ENCODE measurements at regions not wholly inside any gene's neighbourhood (a gene's known extent, or its start where the extent isn't known, plus 50 kb on each side); places are given as distances from the start of the nearest gene placed in this dataset.

- DNase-seq (ENCODE audit: low spot score), result no peak
Measured at GRCh38 chr5:133686566-133686965, 74.2 kb upstream of the FSTL4 start.

- DNase-seq (ENCODE audit: low spot score), result no peak
Measured at GRCh38 chr5:133685402-133686018, 73.2 kb upstream of the FSTL4 start.

DNA sequence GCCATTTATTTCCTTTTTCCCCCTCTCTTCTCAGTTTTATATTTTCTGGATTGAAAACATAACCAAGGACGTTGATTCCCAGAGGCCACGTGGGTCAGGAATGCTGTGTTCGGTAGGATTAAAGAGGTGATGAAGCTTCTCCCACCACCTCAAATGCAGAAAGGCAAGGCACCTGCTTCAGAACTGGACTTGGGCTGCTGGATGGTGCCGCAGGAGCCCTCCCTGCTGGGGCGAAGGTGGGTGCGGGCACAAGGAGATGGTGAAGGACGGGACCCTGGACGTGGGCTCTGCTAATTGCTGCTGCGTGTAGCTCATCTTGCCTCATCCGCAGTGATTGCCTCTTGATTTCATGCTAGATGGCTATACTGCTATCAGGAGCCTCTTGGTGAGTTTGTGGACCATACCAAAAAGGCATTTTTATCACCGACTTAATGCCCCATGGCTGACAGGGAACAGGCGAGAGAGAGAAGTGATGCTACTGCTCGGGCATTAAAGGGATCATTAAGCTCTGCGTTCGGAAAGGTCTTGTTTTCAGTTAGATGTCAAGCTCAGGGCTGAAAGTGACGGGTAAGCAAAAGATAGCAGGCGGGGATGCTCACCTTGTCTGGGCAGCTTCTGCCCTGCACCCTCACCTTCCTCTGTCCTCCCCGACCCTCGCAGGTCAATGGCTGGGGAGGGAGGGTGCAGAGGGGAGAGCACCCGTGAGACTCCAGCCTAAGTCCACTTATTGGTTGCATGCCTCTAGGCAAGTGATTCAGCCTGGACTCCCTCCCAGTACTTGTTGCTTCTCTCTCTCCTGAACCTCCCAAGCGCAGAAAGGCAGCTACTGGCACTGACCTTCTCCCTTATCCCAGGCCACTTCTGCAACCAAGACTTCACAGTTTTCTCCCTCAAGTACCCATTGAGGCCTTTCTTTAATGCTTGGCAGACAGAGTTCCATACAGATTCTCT is 71.6 kb upstream of the FSTL4 start:
- DNase-seq (ENCODE audit: low spot score), result no peak

DNA sequence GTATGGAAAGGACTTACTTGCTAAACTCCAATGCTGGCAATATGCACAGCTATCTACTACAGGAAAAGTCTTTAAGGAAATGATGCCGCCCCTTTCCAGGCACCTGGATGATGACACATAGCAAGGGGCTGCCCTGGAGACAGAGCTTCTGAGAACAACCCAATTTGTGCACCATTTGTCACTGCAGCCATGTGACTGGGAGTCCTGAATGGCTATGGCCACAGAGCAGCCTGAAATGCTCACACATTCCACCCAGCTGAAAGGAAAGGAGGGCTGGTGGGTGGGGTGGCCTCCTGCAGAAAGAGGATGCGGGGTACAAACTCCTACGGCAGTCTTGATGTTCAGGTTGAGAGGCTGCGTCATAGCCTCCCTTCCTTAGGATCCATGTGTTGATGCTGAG is 70.1 kb upstream of the FSTL4 start:
- DNase-seq (ENCODE audit: low spot score), result no peak

GRCh38 chr5:133681896-133682295 is 69.6 kb upstream of the FSTL4 start:
- DNase-seq (ENCODE audit: low spot score), result no peak

- no peak for DNase-seq (ENCODE audit: low spot score)
Measured at GRCh38 chr5:133680830-133681565, 68.7 kb upstream of the FSTL4 start.

DNA sequence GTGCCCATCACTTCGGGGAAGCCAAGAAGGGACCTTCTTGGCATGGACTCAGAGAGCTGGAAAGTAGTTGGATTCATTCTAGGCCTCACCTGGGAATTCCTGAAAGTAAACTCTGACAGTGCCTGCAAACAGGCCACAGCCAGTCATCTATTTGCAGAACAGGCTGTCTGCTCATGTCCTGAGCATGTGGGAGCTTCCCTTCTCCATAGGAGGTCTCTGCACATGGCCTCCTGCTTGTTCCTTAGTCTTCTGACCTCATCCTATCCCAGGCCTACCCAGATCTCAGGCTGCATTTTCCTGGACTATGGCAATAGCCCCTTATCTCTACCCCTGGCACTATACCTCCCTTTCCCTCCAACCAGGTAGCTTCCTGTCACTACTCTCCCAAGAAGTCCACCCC is 67.2 kb upstream of the FSTL4 start:
- DNase-seq (ENCODE audit: low spot score), result no peak

- DNase-seq (ENCODE audit: low spot score), result no peak
Measured at GRCh38 chr5:133675376-133676154, 63.2 kb upstream of the FSTL4 start.

DNA sequence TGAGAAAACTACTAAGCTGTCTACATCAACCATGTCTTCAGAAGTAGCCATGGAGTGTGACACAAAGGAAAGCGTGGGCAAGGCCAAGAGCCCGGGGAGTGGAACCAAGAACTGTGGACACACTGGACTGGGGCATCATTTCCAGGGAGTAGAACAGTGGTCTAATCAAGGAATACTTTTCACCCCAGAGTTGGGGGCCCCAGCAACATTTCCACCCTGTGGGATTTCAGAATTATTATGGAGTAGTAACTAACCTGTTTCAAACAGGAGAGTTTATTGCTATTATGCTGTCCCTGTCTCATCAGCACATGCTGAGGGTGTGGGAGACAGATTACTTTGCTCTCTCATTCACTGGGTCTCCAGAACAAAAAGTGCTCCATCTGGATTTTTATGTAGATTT is 58.0 kb upstream of the FSTL4 start:
- DNase-seq (ENCODE audit: low spot score), result no peak

GRCh38 chr5:133669472-133669871 is 57.1 kb upstream of the FSTL4 start:
- DNase-seq (ENCODE audit: low spot score), result no peak

DNA sequence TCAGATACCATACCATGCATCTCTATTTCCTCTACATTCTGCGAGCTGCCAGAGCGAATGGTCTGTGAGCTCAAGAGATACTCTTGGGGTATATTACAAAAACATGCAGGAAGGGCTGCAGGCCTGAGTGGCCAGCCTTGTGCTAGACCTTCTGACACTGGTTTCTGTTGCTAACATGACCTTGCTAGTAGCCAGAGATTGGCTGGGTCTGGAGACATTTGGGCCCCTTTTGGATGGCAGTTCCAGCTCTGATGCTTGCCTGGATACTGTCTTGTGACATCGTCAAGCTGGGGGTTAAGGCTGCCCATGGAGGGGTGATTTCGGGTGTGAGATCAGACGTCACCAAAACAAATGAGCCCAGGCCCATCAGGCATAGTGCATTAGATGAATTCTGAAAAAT is 56.1 kb upstream of the FSTL4 start:
- no peak for DNase-seq (ENCODE audit: low spot score)

DNA sequence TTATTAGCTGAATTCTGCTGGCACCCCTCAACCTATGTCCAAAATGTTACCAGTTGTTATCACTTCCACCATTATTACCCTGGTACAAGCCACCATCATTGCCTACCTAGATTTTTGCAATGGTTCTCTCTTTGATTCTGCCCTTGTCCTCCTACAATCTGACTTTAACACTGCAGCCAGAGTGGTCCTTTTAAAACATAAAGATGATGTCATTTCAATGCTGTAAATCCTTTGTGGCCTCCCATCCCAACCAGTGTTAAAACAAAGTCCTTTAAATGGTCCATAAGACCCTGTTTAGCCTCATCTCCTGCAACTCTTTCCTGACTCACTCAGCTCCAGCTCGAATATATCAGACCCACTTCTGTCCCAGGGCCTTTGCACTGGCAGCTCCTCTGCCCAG is 54.9 kb upstream of the FSTL4 start:
- no peak for DNase-seq (ENCODE audit: low spot score)

- DNase-seq (ENCODE audit: low spot score), result no peak
Measured at GRCh38 chr5:133665571-133665970, 53.2 kb upstream of the FSTL4 start.

GRCh38 chr5:133664422-133664821 is 52.1 kb upstream of the FSTL4 start:
- DNase-seq (ENCODE audit: low spot score), result no peak

- no peak for DNase-seq (ENCODE audit: low spot score)
Measured at GRCh38 chr5:133663397-133664054, 51.2 kb upstream of the FSTL4 start.

- no peak for DNase-seq (ENCODE audit: low spot score)
Measured at GRCh38 chr5:133662578-133662977, 50.2 kb upstream of the FSTL4 start.

Data from pons (tissue), 1 donor.